ENCODE measurements at regions not wholly inside any gene's neighbourhood (a gene's known extent, or its start where the extent isn't known, plus 50 kb on each side); places are given as distances from the start of the nearest gene placed in this dataset.

- H3K27me3 ChIP-seq (ENCODE audit: control insufficient read depth in 2 of 2, insufficient read depth in 2 of 2, low read length in 2 of 2): no peaks in the 10 kb centered on the region
- no peak overlapping the region for H3K4me3 ChIP-seq (ENCODE audit: low read length in 2 of 2)
- no peak overlapping the region for H3K9ac ChIP-seq (ENCODE audit: low read depth in 1 of 2, low read length in 2 of 2)
- no peaks in the 10 kb centered on the region for H3K36me3 ChIP-seq (ENCODE audit: control insufficient read depth in 2 of 2, insufficient read depth in 2 of 2, low read length in 2 of 2)
- H3K4me1 ChIP-seq (ENCODE audit: control insufficient read depth in 2 of 2, insufficient read depth in 2 of 2, low read length in 2 of 2): no peaks in the 10 kb centered on the region
- H3K27ac ChIP-seq (ENCODE audit: low read depth in 2 of 2, low read length in 2 of 2): no peak overlapping the region
- H3K9me3 ChIP-seq (ENCODE audit: control insufficient read depth in 2 of 2, low read length in 2 of 2): no peaks in the 10 kb centered on the region
These were observed 96.4 kb upstream of the RAB3GAP2 start for GRCh38 chr1:220368352-220369265.

- H3K4me1 ChIP-seq (ENCODE audit: control insufficient read depth in 2 of 2, insufficient read depth in 2 of 2, low read length in 2 of 2): no peaks in the 10 kb centered on the region
- H3K27me3 ChIP-seq (ENCODE audit: control insufficient read depth in 2 of 2, insufficient read depth in 2 of 2, low read length in 2 of 2): no peaks in the 10 kb centered on the region
- no peak overlapping the region for H3K4me3 ChIP-seq (ENCODE audit: low read length in 2 of 2)
- no peak overlapping the region for H3K27ac ChIP-seq (ENCODE audit: low read depth in 2 of 2, low read length in 2 of 2)
- H3K9ac ChIP-seq (ENCODE audit: low read depth in 1 of 2, low read length in 2 of 2): no peak overlapping the region
- H3K9me3 ChIP-seq (ENCODE audit: control insufficient read depth in 2 of 2, low read length in 2 of 2): no peaks in the 10 kb centered on the region
- no peaks in the 10 kb centered on the region for H3K36me3 ChIP-seq (ENCODE audit: control insufficient read depth in 2 of 2, insufficient read depth in 2 of 2, low read length in 2 of 2)
These were observed 95.6 kb upstream of the RAB3GAP2 start for GRCh38 chr1:220367833-220368232.

DNA sequence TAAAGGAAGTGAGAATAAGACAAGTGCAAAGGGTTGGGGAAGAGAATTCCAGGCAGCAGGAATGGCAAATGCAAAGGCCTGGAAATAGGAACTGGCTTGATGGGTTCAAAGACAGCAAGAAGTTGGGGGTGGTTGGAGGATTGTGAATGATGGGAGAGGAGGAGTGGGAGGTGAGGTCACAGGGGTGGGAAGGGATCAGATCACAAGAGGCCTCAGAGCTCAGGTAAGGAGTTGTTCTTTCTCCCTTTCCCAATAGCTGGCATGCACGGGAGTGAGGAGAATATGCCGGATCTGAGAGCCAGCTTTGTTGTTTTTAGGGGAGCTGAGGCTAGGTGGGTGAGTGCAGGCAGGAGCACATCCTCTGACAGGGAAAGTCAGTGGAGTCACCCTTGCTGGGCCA, 94.0 kb upstream of the RAB3GAP2 start:
- H3K9ac ChIP-seq (ENCODE audit: low read depth in 1 of 2, low read length in 2 of 2): no peak overlapping the region
- H3K4me1 ChIP-seq (ENCODE audit: control insufficient read depth in 2 of 2, insufficient read depth in 2 of 2, low read length in 2 of 2): no peaks in the 10 kb centered on the region
- H3K36me3 ChIP-seq (ENCODE audit: control insufficient read depth in 2 of 2, insufficient read depth in 2 of 2, low read length in 2 of 2): no peaks in the 10 kb centered on the region
- H3K9me3 ChIP-seq (ENCODE audit: control insufficient read depth in 2 of 2, low read length in 2 of 2): no peaks in the 10 kb centered on the region
- no peak overlapping the region for H3K4me3 ChIP-seq (ENCODE audit: low read length in 2 of 2)
- H3K27ac ChIP-seq (ENCODE audit: low read depth in 2 of 2, low read length in 2 of 2): no peak overlapping the region
- H3K27me3 ChIP-seq (ENCODE audit: control insufficient read depth in 2 of 2, insufficient read depth in 2 of 2, low read length in 2 of 2): no peaks in the 10 kb centered on the region

- Histone ChIP-seq H3K4me3 (ENCODE audit: low read length in 2 of 2) (no peak overlapping the region), H3K36me3 (ENCODE audit: control insufficient read depth in 2 of 2, insufficient read depth in 2 of 2, low read length in 2 of 2) (no peaks in the 10 kb centered on the region), H3K27ac (ENCODE audit: low read depth in 2 of 2, low read length in 2 of 2) (no peak overlapping the region), H3K4me1 (ENCODE audit: control insufficient read depth in 2 of 2, insufficient read depth in 2 of 2, low read length in 2 of 2) (no peaks in the 10 kb centered on the region), H3K9ac (ENCODE audit: low read depth in 1 of 2, low read length in 2 of 2) (no peak overlapping the region), H3K27me3 (ENCODE audit: control insufficient read depth in 2 of 2, insufficient read depth in 2 of 2, low read length in 2 of 2) (no peaks in the 10 kb centered on the region), H3K9me3 (ENCODE audit: control insufficient read depth in 2 of 2, low read length in 2 of 2) (no peaks in the 10 kb centered on the region)
These were observed 91.1 kb upstream of the RAB3GAP2 start for GRCh38 chr1:220363196-220363837.

DNA sequence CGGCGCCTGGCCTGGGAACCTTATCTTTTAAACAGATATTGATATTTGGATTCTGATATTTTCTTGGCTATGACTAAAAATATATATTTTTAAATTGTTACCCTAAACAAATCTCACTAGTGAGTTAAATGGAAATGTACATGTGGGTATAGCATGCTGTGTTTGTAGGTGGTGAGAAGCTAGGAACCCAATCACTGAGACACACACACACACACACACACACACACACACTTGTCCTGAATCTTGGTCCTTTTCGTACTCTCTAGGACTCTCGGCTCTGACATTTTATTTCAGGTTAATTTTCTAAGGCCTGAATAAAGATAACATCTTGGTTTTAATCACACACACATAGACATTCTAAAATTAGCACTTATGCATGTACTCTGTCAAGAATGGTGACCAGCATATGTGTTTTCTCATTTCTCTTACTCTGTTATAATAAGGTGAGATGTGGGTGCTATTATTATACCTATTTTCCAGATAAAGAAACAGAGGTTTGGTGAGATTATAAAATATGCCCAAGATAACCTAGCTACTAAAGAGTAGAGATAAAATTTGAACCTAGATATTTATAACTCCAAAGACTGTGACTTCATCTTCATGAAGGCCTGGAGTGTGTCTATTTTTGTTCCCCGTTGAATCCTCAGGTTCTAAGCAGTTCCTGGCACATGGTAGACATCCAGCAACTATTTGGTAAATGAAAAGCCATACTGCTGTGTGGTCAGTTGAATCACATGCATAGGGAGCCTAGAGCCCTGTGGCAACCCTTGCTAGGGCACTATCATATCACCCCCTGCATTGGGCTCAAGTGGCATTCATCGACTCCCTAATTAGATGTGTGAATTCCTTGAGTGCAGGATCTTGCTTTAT, 85.0 kb upstream of the RAB3GAP2 start:
- Histone ChIP-seq H3K27ac (ENCODE audit: low read depth in 2 of 2, low read length in 2 of 2) (no peak overlapping the region), H3K4me3 (ENCODE audit: low read length in 2 of 2) (no peak overlapping the region), H3K27me3 (ENCODE audit: control insufficient read depth in 2 of 2, insufficient read depth in 2 of 2, low read length in 2 of 2) (no peaks in the 10 kb centered on the region)

GRCh38 chr1:220353229-220354012, 81.2 kb upstream of the RAB3GAP2 start:
- Histone ChIP-seq H3K27ac (ENCODE audit: low read depth in 2 of 2, low read length in 2 of 2) (no peak overlapping the region), H3K4me3 (ENCODE audit: low read length in 2 of 2) (no peak overlapping the region), H3K9ac (ENCODE audit: low read depth in 1 of 2, low read length in 2 of 2) (no peak overlapping the region), H3K36me3 (ENCODE audit: control insufficient read depth in 2 of 2, insufficient read depth in 2 of 2, low read length in 2 of 2) (no peaks in the 10 kb centered on the region), H3K27me3 (ENCODE audit: control insufficient read depth in 2 of 2, insufficient read depth in 2 of 2, low read length in 2 of 2) (no peaks in the 10 kb centered on the region), H3K9me3 (ENCODE audit: control insufficient read depth in 2 of 2, low read length in 2 of 2) (no peaks in the 10 kb centered on the region), H3K4me1 (ENCODE audit: control insufficient read depth in 2 of 2, insufficient read depth in 2 of 2, low read length in 2 of 2) (no peaks in the 10 kb centered on the region)

More for the DNA sequence above, 85.0 kb upstream of the RAB3GAP2 start:
- H3K36me3 ChIP-seq (ENCODE audit: control insufficient read depth in 2 of 2, insufficient read depth in 2 of 2, low read length in 2 of 2): no peaks in the 10 kb centered on the region
- no peaks in the 10 kb centered on the region for H3K9me3 ChIP-seq (ENCODE audit: control insufficient read depth in 2 of 2, low read length in 2 of 2)
- H3K9ac ChIP-seq (ENCODE audit: low read depth in 1 of 2, low read length in 2 of 2): no peak overlapping the region
- no peaks in the 10 kb centered on the region for H3K4me1 ChIP-seq (ENCODE audit: control insufficient read depth in 2 of 2, insufficient read depth in 2 of 2, low read length in 2 of 2)

DNA sequence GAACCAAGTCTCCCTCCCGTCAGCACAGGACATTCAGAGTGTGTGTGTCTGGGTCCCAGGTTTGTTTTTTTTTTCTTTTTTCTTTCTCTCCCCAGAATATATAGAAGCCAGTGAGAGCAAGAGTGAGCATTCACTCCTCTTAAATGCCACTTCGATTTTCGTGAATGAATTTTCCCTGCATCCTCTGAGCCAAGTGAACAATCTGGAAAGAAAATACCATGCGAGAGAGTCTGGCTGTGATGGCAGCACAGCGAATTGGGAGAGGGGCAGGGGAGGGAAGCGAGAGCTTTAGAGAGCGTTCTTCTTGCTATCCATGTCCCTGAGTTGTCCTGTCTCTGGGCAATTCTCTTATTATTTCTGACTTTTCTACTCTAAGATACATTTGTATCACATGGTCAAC, 76.0 kb upstream of the RAB3GAP2 start:
- Histone ChIP-seq H3K36me3 (ENCODE audit: control insufficient read depth in 2 of 2, insufficient read depth in 2 of 2, low read length in 2 of 2) (no peaks in the 10 kb centered on the region), H3K27ac (ENCODE audit: low read depth in 2 of 2, low read length in 2 of 2) (no peak overlapping the region), H3K4me1 (ENCODE audit: control insufficient read depth in 2 of 2, insufficient read depth in 2 of 2, low read length in 2 of 2) (no peaks in the 10 kb centered on the region), H3K4me3 (ENCODE audit: low read length in 2 of 2) (no peak overlapping the region), H3K27me3 (ENCODE audit: control insufficient read depth in 2 of 2, insufficient read depth in 2 of 2, low read length in 2 of 2) (no peaks in the 10 kb centered on the region), H3K9ac (ENCODE audit: low read depth in 1 of 2, low read length in 2 of 2) (no peak overlapping the region), H3K9me3 (ENCODE audit: control insufficient read depth in 2 of 2, low read length in 2 of 2) (no peaks in the 10 kb centered on the region)

GRCh38 chr1:220347654-220348175, 75.5 kb upstream of the RAB3GAP2 start:
- no peaks in the 10 kb centered on the region for H3K9me3 ChIP-seq (ENCODE audit: control insufficient read depth in 2 of 2, low read length in 2 of 2)
- H3K9ac ChIP-seq (ENCODE audit: low read depth in 1 of 2, low read length in 2 of 2): no peak overlapping the region
- no peaks in the 10 kb centered on the region for H3K27me3 ChIP-seq (ENCODE audit: control insufficient read depth in 2 of 2, insufficient read depth in 2 of 2, low read length in 2 of 2)
- no peaks in the 10 kb centered on the region for H3K36me3 ChIP-seq (ENCODE audit: control insufficient read depth in 2 of 2, insufficient read depth in 2 of 2, low read length in 2 of 2)
- no peak overlapping the region for H3K4me3 ChIP-seq (ENCODE audit: low read length in 2 of 2)
- no peak overlapping the region for H3K27ac ChIP-seq (ENCODE audit: low read depth in 2 of 2, low read length in 2 of 2)
- H3K4me1 ChIP-seq (ENCODE audit: control insufficient read depth in 2 of 2, insufficient read depth in 2 of 2, low read length in 2 of 2): no peaks in the 10 kb centered on the region

DNA sequence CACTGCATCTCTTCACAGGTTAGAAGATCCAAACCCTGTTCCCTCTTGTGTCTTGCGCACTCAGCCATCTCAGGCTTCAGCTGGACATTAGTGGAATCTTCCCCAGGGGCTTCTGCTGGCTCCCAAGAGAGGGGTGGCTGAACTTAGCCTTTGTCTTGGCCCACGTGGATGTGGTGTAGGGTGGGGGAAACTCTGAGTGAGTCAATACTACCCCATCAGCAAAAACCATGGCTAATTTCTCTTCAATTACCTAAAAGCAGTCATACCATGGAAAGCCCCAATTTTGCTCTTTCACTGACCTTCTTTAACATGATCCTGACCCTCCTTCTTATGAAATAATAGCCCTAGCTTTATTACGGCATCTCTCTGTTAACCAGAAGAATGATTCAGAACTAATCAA, 72.5 kb upstream of the RAB3GAP2 start:
- no peaks in the 10 kb centered on the region for H3K36me3 ChIP-seq (ENCODE audit: control insufficient read depth in 2 of 2, insufficient read depth in 2 of 2, low read length in 2 of 2)
- no peaks in the 10 kb centered on the region for H3K4me1 ChIP-seq (ENCODE audit: control insufficient read depth in 2 of 2, insufficient read depth in 2 of 2, low read length in 2 of 2)
- H3K9ac ChIP-seq (ENCODE audit: low read depth in 1 of 2, low read length in 2 of 2): no peak overlapping the region
- H3K4me3 ChIP-seq (ENCODE audit: low read length in 2 of 2): no peak overlapping the region
- H3K27me3 ChIP-seq (ENCODE audit: control insufficient read depth in 2 of 2, insufficient read depth in 2 of 2, low read length in 2 of 2): no peaks in the 10 kb centered on the region
- no peaks in the 10 kb centered on the region for H3K9me3 ChIP-seq (ENCODE audit: control insufficient read depth in 2 of 2, low read length in 2 of 2)
- H3K27ac ChIP-seq (ENCODE audit: low read depth in 2 of 2, low read length in 2 of 2): no peak overlapping the region
